Smooth muscle cell (in vitro differentiated cells): ENCODE measurements at regions not wholly inside any gene's neighbourhood (a gene's known extent, or its start where the extent isn't known, plus 50 kb on each side); places are given as distances from the start of the nearest gene placed in this dataset.

ENCODE experiments used
- DNase-seq: peaks from one replicate; lab custom pipeline; 2025; ENCODE audit not compliant: unreplicated experiment; lab: John Stamatoyannopoulos, UW
- H2AFZ ChIP-seq: fragments of 200-600 bp; sonication (generic); 2 replicates; pipeline ENCODE4 v1.6.0; 2016; ENCODE audit warnings: antibody characterized with exemption, low read depth, mild to moderate bottlenecking
- H3F3A ChIP-seq: fragments of 200-600 bp; sonication (generic); 2 replicates; pipeline ENCODE4 v1.6.0; 2017; ENCODE audit warnings: antibody characterized with exemption, low read depth
- H3K27ac ChIP-seq: fragments of 200-600 bp; sonication (generic); 2 replicates; pipeline ENCODE4 v1.5.1; 2016; ENCODE audit warnings: low read depth, mild to moderate bottlenecking
- H3K27me3 ChIP-seq: fragments of 200-600 bp; sonication (generic); 2 replicates; pipeline ENCODE4 v1.6.1; 2016; ENCODE audit warnings: low read depth, mild to moderate bottlenecking
- H3K36me3 ChIP-seq: fragments of 200-600 bp; sonication (generic); 2 replicates; pipeline ENCODE4 v1.5.1; 2016; ENCODE audit warnings: low read depth
- H3K4me1 ChIP-seq: fragments of 200-600 bp; sonication (generic); 2 replicates; pipeline ENCODE4 v1.5.1; 2016; ENCODE audit warnings: low read depth
- H3K4me2 ChIP-seq: fragments of 200-600 bp; sonication (generic); 2 replicates; pipeline ENCODE4 v1.6.0; 2016; ENCODE audit warnings: mild to moderate bottlenecking
- H3K4me3 ChIP-seq: fragments of 200-600 bp; sonication (generic); 2 replicates; pipeline ENCODE4 v1.5.1; 2016; ENCODE audit warnings: mild to moderate bottlenecking
- H3K79me2 ChIP-seq: fragments of 200-600 bp; sonication (generic); 2 replicates; pipeline ENCODE4 v1.6.0; 2016; ENCODE audit warnings: low read depth, mild to moderate bottlenecking
- H3K9ac ChIP-seq: fragments of 200-600 bp; sonication (generic); 2 replicates; pipeline ENCODE4 v1.6.0; 2016; ENCODE audit warnings: low read depth
- H3K9me3 ChIP-seq: fragments of 200-600 bp; sonication (generic); replicated peaks from 2 replicates; pipeline ENCODE4 v1.5.1; 2016; ENCODE audit warnings: low read depth
- H4K20me1 ChIP-seq: fragments of 200-600 bp; sonication (generic); 2 replicates; pipeline ENCODE4 v1.6.0; 2016; ENCODE audit warnings: low read depth
- CTCF ChIP-seq: fragments of 200-600 bp; sonication (generic); IDR thresholded peaks from 2 replicates; pipeline ENCODE4 v1.5.1; 2017; ENCODE audit warnings: borderline replicate concordance, mild to moderate bottlenecking, antibody characterized with exemption; ENCODE audit not compliant: insufficient read depth, poor library complexity, severe bottlenecking
- WGBS: methylation state at CpG from one replicate; pipeline ENCODE4 v1.1.7; 2016; ENCODE audit warnings: low lambda C conversion rate; 5-methylcytosine and 5-hydroxymethylcytosine counted together

GRCh38 chr7:19982841-19983835 lies 209.7 kb upstream of the TMEM196 start:
- no peaks in the 10 kb centered on the region for H3K4me1 ChIP-seq
- no peaks in the 10 kb centered on the region for H3K36me3 ChIP-seq
- no peaks in the 10 kb centered on the region for H3F3A ChIP-seq
- H3K4me2 ChIP-seq, result no peak overlapping the region
- DNase-seq, result peak; percentile 3
- no peak overlapping the region for H3K9ac ChIP-seq
- H3K4me3 ChIP-seq, result no peak overlapping the region
- peak; percentile 54 for TF ChIP-seq CTCF
- no peaks in the 10 kb centered on the region for H3K9me3 ChIP-seq
- H4K20me1 ChIP-seq, result no peaks in the 10 kb centered on the region
- H3K79me2 ChIP-seq, result no peaks in the 10 kb centered on the region
- no peak overlapping the region for H2AFZ ChIP-seq
- H3K27ac ChIP-seq, result no peak overlapping the region
- no peaks in the 10 kb centered on the region for H3K27me3 ChIP-seq
- 71% methylated on average over 6 of the region's 6 CpGs for WGBS

GRCh38 chr7:19973581-19973980 lies 200.2 kb upstream of the TMEM196 start:
- no peak for TF ChIP-seq CTCF
- Histone ChIP-seq H3K4me3 (no peak overlapping the region), H3F3A (no peaks in the 10 kb centered on the region), H3K27ac (no peak overlapping the region), H3K79me2 (no peaks in the 10 kb centered on the region), H3K4me1 (no peaks in the 10 kb centered on the region), H3K9me3 (no peaks in the 10 kb centered on the region), H2AFZ (no peak overlapping the region), H4K20me1 (no peaks in the 10 kb centered on the region), H3K36me3 (no peaks in the 10 kb centered on the region), H3K4me2 (no peak overlapping the region), H3K9ac (no peak overlapping the region), H3K27me3 (no peaks in the 10 kb centered on the region)
- WGBS, result 95% methylated on average over 2 of the region's 2 CpGs
- DNase-seq, result no peak

- no peaks in the 10 kb centered on the region for H3F3A ChIP-seq
- no peak overlapping the region for H3K27ac ChIP-seq
- H4K20me1 ChIP-seq, result no peaks in the 10 kb centered on the region
- H3K9me3 ChIP-seq, result no peaks in the 10 kb centered on the region
- no peak overlapping the region for H2AFZ ChIP-seq
- no peak for TF ChIP-seq CTCF
- no peak overlapping the region for H3K4me2 ChIP-seq
- H3K36me3 ChIP-seq, result no peaks in the 10 kb centered on the region
- H3K4me1 ChIP-seq, result no peaks in the 10 kb centered on the region
- no peak overlapping the region for H3K4me3 ChIP-seq
- DNase-seq, result no peak
- no peaks in the 10 kb centered on the region for H3K27me3 ChIP-seq
- no peak overlapping the region for H3K9ac ChIP-seq
- WGBS, result 91% methylated on average over 1 of the region's 1 CpG
- no peaks in the 10 kb centered on the region for H3K79me2 ChIP-seq
These were observed 199.5 kb upstream of the TMEM196 start for GRCh38 chr7:19972876-19973275.
